A673 (cell line): ENCODE measurements at regions not wholly inside any gene's neighbourhood (a gene's known extent, or its start where the extent isn't known, plus 50 kb on each side); places are given as distances from the start of the nearest gene placed in this dataset.

Experiments used
- BruUV-seq: library from RNA; stranded (reverse); fragments of 400-500 nt; replicated peaks from 2 replicates; lab custom pipeline; 2021; lab: Mats Ljungman, UMichigan
- CTCF ChIA-PET: fragments of 300-600 bp; sonication (Branson Sonifier 250); formaldehyde crosslinking; loops from one replicate; lab custom pipeline; 2022; ENCODE audit warnings: antibody characterized with exemption; lab: Charles Lee
- POLR2A ChIA-PET: fragments of 300-600 bp; sonication (Branson Sonifier 250); formaldehyde crosslinking; loops from one replicate; lab custom pipeline; 2022; ENCODE audit warnings: antibody characterized with exemption; ENCODE audit not compliant: low non-redundant PET; lab: Charles Lee
- DNase-seq: peaks from one replicate; pipeline ENCODE4 v3.0.0-alpha.2; 2015; ENCODE audit warnings: low spot score
- H3K27ac ChIP-seq: fragments of 200-600 bp; sonication (generic); 2 replicates; pipeline ENCODE4 v1.5.1; 2016; ENCODE audit warnings: mixed run types, low read depth, mild to moderate bottlenecking, mixed read lengths, antibody characterized with exemption, low read length; ENCODE audit not compliant: poor library complexity, severe bottlenecking
- H3K27me3 ChIP-seq: fragments of 200-600 bp; sonication (generic); replicated peaks from 2 replicates; pipeline ENCODE4 v1.6.1; 2017; ENCODE audit warnings: mixed run types, low read depth, mild to moderate bottlenecking, mixed read lengths, antibody characterized with exemption, low read length; ENCODE audit not compliant: insufficient read depth, poor library complexity
- H3K36me3 ChIP-seq: fragments of 200-600 bp; sonication (generic); 2 replicates; pipeline ENCODE4 v1.6.1; 2016; ENCODE audit warnings: mixed run types, mild to moderate bottlenecking, mixed read lengths, antibody characterized with exemption, low read length; ENCODE audit not compliant: insufficient read depth, poor library complexity, severe bottlenecking
- H3K4me1 ChIP-seq: fragments of 200-600 bp; sonication (generic); 2 replicates; pipeline ENCODE4 v1.6.1; 2017; ENCODE audit warnings: mixed run types, mild to moderate bottlenecking, mixed read lengths, antibody characterized with exemption, low read length; ENCODE audit not compliant: insufficient read depth, poor library complexity, severe bottlenecking
- H3K4me3 ChIP-seq: fragments of 200-600 bp; sonication (generic); 2 replicates; pipeline ENCODE4 v1.5.1; 2016; ENCODE audit warnings: low read depth, mixed run types, mild to moderate bottlenecking, mixed read lengths, low read length; ENCODE audit not compliant: poor library complexity, severe bottlenecking
- H3K9me3 ChIP-seq: fragments of 200-600 bp; sonication (generic); 2 replicates; pipeline ENCODE4 v1.6.1; 2016; ENCODE audit warnings: mixed run types, low read depth, mild to moderate bottlenecking, mixed read lengths, antibody characterized with exemption, low read length; ENCODE audit not compliant: poor library complexity, severe bottlenecking
- CTCF ChIP-seq: fragments of 300-800, 200-600 bp; sonication (generic); conservative IDR thresholded peaks from 2 replicates; pipeline ENCODE4 v1.5.1; 2017; ENCODE audit warnings: low read depth, mild to moderate bottlenecking, antibody characterized with exemption, low read length, moderate library complexity, mixed read lengths
- EZH2 ChIP-seq: fragments of 200-600 bp; sonication (generic); IDR thresholded peaks from 2 replicates; pipeline ENCODE4 v1.6.1; 2017; ENCODE audit warnings: borderline replicate concordance, low read depth, mild to moderate bottlenecking, mixed read lengths, antibody characterized with exemption, low read length; ENCODE audit not compliant: poor library complexity, severe bottlenecking
- intact Hi-C: fragments of 100-400 bp; cut with micrococcal nuclease; formaldehyde crosslinking; loops from one replicate; pipeline ENCODE4 v1.10.0; 2022; ENCODE audit not compliant: unreplicated experiment

- H3K4me1 ChIP-seq, result no peaks in the 10 kb centered on the region
- ChIA-PET CTCF (no interaction called here), POLR2A (no interaction called here)
- no peaks in the 10 kb centered on the region for H3K27me3 ChIP-seq
- peak; percentile 39 for TF ChIP-seq CTCF
- no peak for TF ChIP-seq EZH2
- no TSS peak for BruUV-seq
- H3K9me3 ChIP-seq, result no peaks in the 10 kb centered on the region
- H3K4me3 ChIP-seq, result no peak overlapping the region
- no peak overlapping the region for H3K27ac ChIP-seq
- peak; percentile 3 for DNase-seq
- H3K36me3 ChIP-seq, result no peaks in the 10 kb centered on the region
- intact Hi-C loops, result no loop called here
These were observed 69.0 kb upstream of the SPANXN1 start for GRCh38 chrX:145178268-145178667.

- no peak for TF ChIP-seq EZH2
- peak; percentile 58 for TF ChIP-seq CTCF
- intact Hi-C loops, result loop anchor here (5.0 to 10.0 kb wide), 2 partner anchors 1524 to 1756 kb away; no protein-coding TSS in a partner anchor
- DNase-seq, result peak; percentile 40
- H3K4me3 ChIP-seq, result no peak overlapping the region
- POLR2A ChIA-PET, result no interaction called here
- H3K36me3 ChIP-seq, result no peaks in the 10 kb centered on the region
- CTCF ChIA-PET, result no interaction called here
- BruUV-seq, result no TSS peak
- H3K27me3 ChIP-seq, result no peaks in the 10 kb centered on the region
- H3K9me3 ChIP-seq, result no peaks in the 10 kb centered on the region
- no peak overlapping the region for H3K27ac ChIP-seq
- H3K4me1 ChIP-seq, result no peaks in the 10 kb centered on the region
These were observed 56.4 kb upstream of the SPANXN1 start for GRCh38 chrX:145190801-145191389.
